HG03432 (cell line): ENCODE measurements at regions not wholly inside any gene's neighbourhood (a gene's known extent, or its start where the extent isn't known, plus 50 kb on each side); places are given as distances from the start of the nearest gene placed in this dataset.

Experiments used
- ATAC-seq: cut with Tn5 transposase; IDR thresholded peaks from one replicate; pipeline ENCODE4 v1.9.1; 2021; ENCODE audit warnings: mild to moderate bottlenecking, moderate library complexity; ENCODE audit not compliant: unreplicated experiment

DNA sequence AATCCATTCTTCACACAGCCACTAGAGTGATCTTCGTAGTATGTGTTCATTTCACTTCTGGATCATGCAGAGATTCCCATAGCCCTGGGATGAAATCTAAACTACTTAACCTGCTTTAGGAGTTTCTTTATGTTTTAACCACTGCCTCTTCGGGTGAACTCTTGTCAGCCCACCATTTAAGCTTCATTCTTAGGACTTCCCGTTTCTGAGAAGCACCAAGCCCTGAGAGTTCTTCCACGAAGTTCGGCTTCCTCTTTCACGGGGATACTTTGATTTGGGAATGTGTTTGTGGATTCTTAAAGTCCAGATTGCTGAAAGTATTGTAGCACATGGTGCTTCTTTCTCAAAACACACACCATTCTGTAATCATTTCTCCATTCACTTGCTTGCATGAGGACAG, 205.0 kb downstream of the UBE2E3 start:
- ATAC-seq: no peak

GRCh38 chr2:181185948-181186347, 205.5 kb downstream of the UBE2E3 start:
- ATAC-seq: no peak

- no peak for ATAC-seq
Measured at GRCh38 chr2:181188605-181189004, 208.2 kb downstream of the UBE2E3 start.

DNA sequence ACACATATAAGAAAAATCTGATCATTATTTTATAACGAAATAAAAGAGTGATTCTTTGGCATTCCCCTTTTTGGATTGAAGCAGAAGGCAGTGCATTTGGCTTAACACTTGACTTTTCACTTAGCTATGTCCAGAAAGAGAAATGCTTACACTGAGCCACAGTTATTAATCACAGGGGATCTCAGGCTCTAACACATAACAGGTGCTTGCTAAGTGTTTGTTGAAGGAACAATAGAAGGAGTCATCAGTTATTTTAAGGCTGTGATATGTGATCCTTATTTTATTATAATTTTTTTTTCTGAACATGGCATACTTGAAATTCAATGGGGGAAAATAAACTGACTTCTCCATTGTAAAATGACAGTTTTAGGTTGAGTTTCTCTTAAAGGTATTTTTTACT, 209.5 kb downstream of the UBE2E3 start:
- ATAC-seq: no peak

DNA sequence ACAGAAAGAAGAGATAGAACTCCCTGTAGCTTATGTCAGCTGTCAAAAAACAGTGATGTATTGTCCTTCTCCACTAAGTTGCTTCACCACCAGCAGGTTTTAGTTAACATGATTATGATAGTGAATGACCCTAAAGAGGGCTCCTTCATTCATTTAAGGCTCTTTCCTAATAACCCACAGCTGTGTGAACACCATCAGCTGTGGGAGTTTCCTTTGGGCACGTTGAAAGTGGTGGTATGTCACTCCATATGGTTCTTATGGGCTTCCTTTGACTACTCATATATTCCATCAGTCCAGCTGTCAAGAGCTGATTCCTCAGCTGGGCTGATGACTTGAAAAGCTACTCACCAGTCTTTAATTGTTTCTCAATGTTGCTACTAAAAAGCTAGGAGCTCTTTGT, 210.3 kb downstream of the UBE2E3 start:
- no peak for ATAC-seq

DNA sequence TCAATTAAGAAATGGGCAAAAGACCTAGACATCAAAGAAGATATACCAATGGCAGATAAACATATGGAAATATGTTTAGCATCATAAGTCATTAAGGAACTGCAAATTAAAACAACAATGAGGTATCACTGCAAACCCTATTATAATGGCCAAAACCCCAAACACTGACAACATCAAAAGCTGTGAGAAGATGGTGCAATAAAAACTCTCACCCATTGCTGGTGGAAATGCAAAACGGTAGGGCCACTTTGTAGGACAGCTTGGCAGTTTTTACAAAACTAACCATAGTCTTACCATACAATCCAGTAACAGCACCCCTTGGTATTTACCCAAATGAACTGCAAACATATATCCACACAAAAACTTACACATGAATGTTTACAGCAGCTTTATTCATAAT, 213.1 kb downstream of the UBE2E3 start:
- no peak for ATAC-seq

- ATAC-seq: no peak
Measured at GRCh38 chr2:181196401-181196800, 216.0 kb downstream of the UBE2E3 start.

DNA sequence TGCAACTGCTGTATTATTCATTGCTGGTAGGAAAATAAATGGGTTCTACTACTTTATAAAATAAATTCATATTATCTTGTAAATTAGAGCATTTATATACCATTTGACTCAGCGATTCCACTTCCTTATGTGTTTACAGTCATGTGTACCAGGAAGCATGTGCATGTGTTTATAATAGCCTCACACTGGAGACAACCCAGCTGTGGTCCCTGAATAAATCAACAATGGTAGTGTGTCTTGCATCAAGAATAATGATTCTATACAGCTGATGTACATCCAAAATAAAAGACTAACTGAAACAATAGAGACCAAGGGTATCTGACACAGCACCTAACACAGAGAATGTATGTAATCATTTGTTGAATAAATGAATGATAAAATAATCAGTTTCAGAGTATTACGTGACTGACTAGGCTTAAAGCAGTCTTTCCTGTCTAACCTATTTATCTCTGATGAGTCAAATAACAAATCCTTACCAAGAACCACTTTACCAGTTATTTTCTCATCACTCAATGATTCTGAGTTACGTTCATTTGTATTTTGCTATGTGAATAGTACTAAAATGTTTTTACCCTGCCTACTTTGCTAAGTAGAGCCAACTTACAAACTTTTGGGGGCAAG, 216.8 kb downstream of the UBE2E3 start:
- no peak for ATAC-seq

DNA sequence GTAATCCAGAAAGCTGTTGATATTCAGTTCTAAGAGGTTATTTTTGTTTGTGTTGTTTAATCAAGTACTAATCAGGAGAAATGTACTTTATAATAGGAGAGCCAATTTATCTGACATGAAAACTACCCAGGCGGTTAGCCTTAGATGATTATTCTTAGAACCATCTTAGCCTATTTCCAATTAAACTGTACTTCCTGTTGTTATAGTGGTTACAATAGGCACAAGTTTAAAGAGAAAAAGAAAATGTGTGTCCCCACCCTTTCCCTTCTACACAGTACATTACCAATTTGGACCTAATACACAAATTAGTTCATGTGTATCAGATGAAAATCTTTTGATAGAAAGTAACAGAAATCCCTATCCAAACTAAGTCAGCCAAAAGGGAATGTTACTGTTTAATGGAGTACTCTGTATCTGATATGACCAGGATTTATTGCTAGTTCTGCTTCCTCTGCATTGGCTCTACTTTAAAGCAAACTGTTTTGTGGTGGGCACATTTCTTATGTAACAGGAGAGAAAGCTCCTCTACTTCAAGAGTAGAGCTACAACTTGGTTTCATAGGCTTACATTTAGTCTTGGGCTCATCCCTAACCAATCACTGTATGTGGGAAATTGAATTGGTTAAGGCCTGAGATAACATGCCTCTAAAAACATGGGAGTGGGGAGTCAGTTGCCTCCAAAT, 217.9 kb downstream of the UBE2E3 start:
- ATAC-seq: no peak

- no peak for ATAC-seq
Measured at GRCh38 chr2:181203412-181203811, 223.0 kb downstream of the UBE2E3 start.

DNA sequence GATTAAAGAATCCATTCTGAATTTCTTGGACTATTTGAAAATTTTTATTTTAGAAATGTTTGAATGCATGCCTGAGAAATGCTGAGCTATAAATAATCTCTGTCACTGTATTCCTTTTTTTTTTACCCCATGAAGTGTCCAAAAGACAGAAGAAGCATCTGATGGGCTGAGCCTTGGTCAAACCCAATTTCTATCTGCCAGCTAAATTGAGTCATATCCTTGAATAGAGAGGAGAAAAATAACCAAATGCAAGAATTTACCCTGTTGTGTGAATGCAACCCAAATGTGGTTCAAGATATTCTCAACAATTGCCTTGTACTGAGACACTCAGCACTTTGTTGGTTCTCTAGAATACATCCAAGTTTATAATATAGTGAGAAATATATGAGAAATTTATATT, 223.5 kb downstream of the UBE2E3 start:
- ATAC-seq: no peak

DNA sequence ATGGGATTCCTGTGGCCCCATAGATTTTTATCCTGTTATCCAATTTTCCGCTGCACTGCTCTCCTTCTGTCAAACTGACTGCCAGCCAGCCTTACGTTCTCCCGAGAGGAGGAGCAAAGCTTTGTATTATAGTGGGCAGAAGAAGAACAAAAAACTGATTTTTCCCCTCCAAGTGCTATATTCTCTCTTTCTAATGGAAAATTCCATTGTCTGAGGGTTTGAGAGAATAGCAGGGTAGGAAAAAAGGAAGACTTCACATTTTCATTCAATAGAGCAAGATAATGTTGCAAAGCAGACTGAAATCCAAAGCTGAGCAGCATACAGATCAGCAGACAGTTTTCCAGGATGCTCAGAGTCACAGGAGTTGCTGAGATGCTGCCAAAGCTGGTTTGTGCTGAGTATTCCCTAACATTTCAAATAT, 238.0 kb downstream of the UBE2E3 start:
- ATAC-seq: no peak

DNA sequence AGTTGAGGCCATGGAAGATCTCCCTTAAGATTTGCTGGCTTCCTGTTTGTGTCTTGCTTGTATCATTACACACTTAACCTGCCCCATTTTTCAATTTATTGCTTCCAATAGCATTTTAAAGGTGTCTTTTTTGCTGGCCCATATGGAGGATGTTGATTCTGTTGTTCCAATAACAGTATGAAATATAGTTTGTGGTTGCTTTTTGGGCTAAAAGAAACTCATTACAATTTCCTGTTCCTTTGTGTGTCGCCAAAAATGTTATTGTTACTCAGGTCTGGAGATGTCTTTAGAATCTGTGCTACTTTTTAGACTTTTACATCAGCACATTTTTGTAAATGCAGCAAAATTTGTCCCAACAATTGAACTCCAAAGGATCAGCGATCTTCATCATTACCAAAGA, 234.0 kb upstream of the ITGA4 start:
- no peak for ATAC-seq

- no peak for ATAC-seq
Measured at GRCh38 chr2:181224866-181225265, 232.3 kb upstream of the ITGA4 start.

GRCh38 chr2:181228661-181229060, 228.5 kb upstream of the ITGA4 start:
- no peak for ATAC-seq

GRCh38 chr2:181231151-181231550, 226.0 kb upstream of the ITGA4 start:
- ATAC-seq: no peak

GRCh38 chr2:181231886-181232621, 225.1 kb upstream of the ITGA4 start:
- ATAC-seq: no peak

DNA sequence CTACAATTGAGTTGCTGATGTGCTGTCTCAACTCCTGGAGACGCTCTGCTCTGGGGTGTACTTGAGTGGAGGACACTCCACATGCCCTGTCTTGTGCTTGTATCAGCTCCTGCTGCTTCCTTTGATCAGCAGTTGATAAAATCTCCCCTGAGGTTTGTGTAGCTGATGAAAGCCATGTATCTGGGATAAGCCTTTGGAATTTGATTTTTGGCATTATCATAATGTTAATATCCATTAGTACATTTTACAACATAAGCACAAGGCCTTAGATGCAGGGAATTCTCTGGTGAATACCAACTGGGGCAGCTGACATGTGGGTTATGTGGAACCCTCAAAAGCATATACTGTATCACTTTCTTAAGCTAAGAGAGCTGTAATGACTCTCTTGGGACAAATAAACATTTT, 222.7 kb upstream of the ITGA4 start:
- ATAC-seq: no peak

GRCh38 chr2:181235011-181235410, 222.2 kb upstream of the ITGA4 start:
- no peak for ATAC-seq

GRCh38 chr2:181235683-181236459, 221.3 kb upstream of the ITGA4 start:
- ATAC-seq: peak; percentile 97

GRCh38 chr2:181239201-181239799, 217.9 kb upstream of the ITGA4 start:
- ATAC-seq: no peak
